Liver (tissue), 8 donors: ENCODE measurements at regions not wholly inside any gene's neighbourhood (a gene's known extent, or its start where the extent isn't known, plus 50 kb on each side); places are given as distances from the start of the nearest gene placed in this dataset.

ENCODE experiments used
- DNase-seq: peaks from one replicate; pipeline ENCODE4 v3.0.0-alpha.2; 2017; ENCODE audit warnings: low spot score
- H3K27ac ChIP-seq, 2 donors: one replicate each; pipeline ENCODE4 v1.7.0; 2013; ENCODE audit warnings: inconsistent platforms in 2 of 2, low read length in 2 of 2, control low read depth in 1 of 2, low read depth in 1 of 2, mild to moderate bottlenecking in 1 of 2
- H3K27me3 ChIP-seq, 4 donors: one replicate each; pipeline versions ENCODE4 v1.6.1 to v1.7.0; 2013; ENCODE audit warnings: low read length in 3 of 4, inconsistent platforms in 1 of 4, mild to moderate bottlenecking in 1 of 4, moderate library complexity in 1 of 4; ENCODE audit not compliant: control insufficient read depth in 4 of 4, insufficient read depth in 4 of 4
- H3K36me3 ChIP-seq, 4 donors: one replicate each; pipeline versions ENCODE4 v1.6.1 to v1.7.0; 2013; ENCODE audit warnings: low read length in 3 of 4, mild to moderate bottlenecking in 3 of 4, low read depth in 1 of 4, moderate library complexity in 1 of 4; ENCODE audit not compliant: control insufficient read depth in 4 of 4, insufficient read depth in 3 of 4
- H3K4me1 ChIP-seq, 4 donors: one replicate each; pipeline versions ENCODE4 v1.6.1 to v1.7.0; 2013; ENCODE audit warnings: low read length in 3 of 4, mild to moderate bottlenecking in 3 of 4, moderate library complexity in 1 of 4; ENCODE audit not compliant: control insufficient read depth in 4 of 4, insufficient read depth in 4 of 4
- H3K4me3 ChIP-seq, 3 donors: one replicate each; pipeline versions ENCODE4 v1.6.1 to v1.7.0; 2013; ENCODE audit warnings: low read length in 3 of 3, control low read depth in 1 of 3, low read depth in 1 of 3, mild to moderate bottlenecking in 1 of 3
- H3K9ac ChIP-seq, 2 donors: one replicate each; pipeline ENCODE4 v1.7.0; 2013; ENCODE audit warnings: low read length in 2 of 2, mild to moderate bottlenecking in 2 of 2, moderate library complexity in 2 of 2, control low read depth in 1 of 2, low read depth in 1 of 2
- H3K9me3 ChIP-seq, 4 donors: one replicate each; pipeline versions ENCODE4 v1.6.1 to v1.7.0; 2013; ENCODE audit warnings: low read length in 3 of 4; ENCODE audit not compliant: control insufficient read depth in 4 of 4
- EGR1 ChIP-seq, 2 donors: IDR thresholded peaks; 2 replicates each; pipeline ENCODE4 v1.6.1; 2016 to 2018; ENCODE audit warnings: antibody characterized with exemption in 2 of 2, low read depth in 2 of 2
- FOXA1 ChIP-seq: IDR thresholded peaks from 2 replicates; pipeline ENCODE4 v1.6.1; 2016; ENCODE audit warnings: antibody characterized with exemption
- FOXA2 ChIP-seq: IDR thresholded peaks from 2 replicates; pipeline ENCODE4 v1.6.1; 2016; ENCODE audit warnings: antibody characterized with exemption
- GABPA ChIP-seq, 2 donors: IDR thresholded peaks in 1 of 2; conservative IDR thresholded peaks in 1 of 2; 2 replicates each; pipeline ENCODE4 v1.6.1; 2016; ENCODE audit warnings: antibody characterized with exemption in 2 of 2, mild to moderate bottlenecking in 1 of 2, moderate library complexity in 1 of 2
- HNF4A ChIP-seq, 2 donors: conservative IDR thresholded peaks; 2 replicates each; pipeline ENCODE4 v1.6.1; 2016; ENCODE audit warnings: antibody characterized with exemption in 2 of 2, mild to moderate bottlenecking in 2 of 2
- HNF4G ChIP-seq: IDR thresholded peaks from 2 replicates; pipeline ENCODE4 v1.6.1; 2016; ENCODE audit warnings: antibody characterized with exemption
- JUND ChIP-seq, 2 donors: IDR thresholded peaks; 2 replicates each; pipeline ENCODE4 v1.6.1; 2016; ENCODE audit warnings: antibody characterized with exemption in 2 of 2
- NR2F2 ChIP-seq: IDR thresholded peaks from 2 replicates; pipeline ENCODE4 v1.6.1; 2016; ENCODE audit warnings: antibody characterized with exemption
- RAD21 ChIP-seq, 2 donors: IDR thresholded peaks; 2 replicates each; pipeline ENCODE4 v1.6.1; 2016; ENCODE audit warnings: antibody characterized with exemption in 2 of 2, mild to moderate bottlenecking in 2 of 2
- RXRA ChIP-seq, 2 donors: IDR thresholded peaks; 2 replicates each; pipeline ENCODE4 v1.6.1; 2017 to 2018; ENCODE audit warnings: antibody characterized with exemption in 2 of 2, mild to moderate bottlenecking in 1 of 2
- SP1 ChIP-seq: IDR thresholded peaks from 2 replicates; pipeline ENCODE4 v1.6.1; 2018; ENCODE audit warnings: antibody characterized with exemption, mild to moderate bottlenecking
- TAF1 ChIP-seq: conservative IDR thresholded peaks from 2 replicates; pipeline ENCODE4 v1.6.1; 2016; ENCODE audit warnings: antibody characterized with exemption, mild to moderate bottlenecking
- YY1 ChIP-seq: IDR thresholded peaks from 2 replicates; pipeline ENCODE4 v1.6.1; 2016; ENCODE audit warnings: antibody characterized with exemption, mild to moderate bottlenecking
- WGBS: extraction: QIAGEN DNeasy Blood & Tissue Kit; methylation state at CpG from one replicate; pipeline ENCODE4 v1.1.7; 2013; 5-methylcytosine and 5-hydroxymethylcytosine counted together
- TF ChIP-seq, protein P1 (sequence below): IDR thresholded peaks from 2 replicates; pipeline ENCODE4 v1.6.1; 2016; ENCODE audit warnings: antibody characterized with exemption
- TF ChIP-seq, protein P2 (sequence below): IDR thresholded peaks from 2 replicates; pipeline ENCODE4 v1.6.1; 2016; ENCODE audit warnings: antibody characterized with exemption
- TF ChIP-seq, protein P3 (sequence below): fragments of 150-350 bp; IDR thresholded peaks from 2 replicates; pipeline ENCODE4 v1.5.1; 2017; ENCODE audit warnings: improper control_type of control experiment, low read depth, low read length; ENCODE audit not compliant: missing input control
- TF ChIP-seq, protein P4 (sequence below): IDR thresholded peaks from 2 replicates; pipeline ENCODE4 v1.6.1; 2016; ENCODE audit warnings: antibody characterized with exemption
- TF ChIP-seq, protein P5 (sequence below): IDR thresholded peaks from 2 replicates; pipeline ENCODE4 v1.6.1; 2016; ENCODE audit warnings: antibody characterized with exemption, mild to moderate bottlenecking
- donor health status: healthy.
- donor health status: healthy.
- donor health status: healthy.
- donor health status: healthy.
- donor health status: healthy.

DNA sequence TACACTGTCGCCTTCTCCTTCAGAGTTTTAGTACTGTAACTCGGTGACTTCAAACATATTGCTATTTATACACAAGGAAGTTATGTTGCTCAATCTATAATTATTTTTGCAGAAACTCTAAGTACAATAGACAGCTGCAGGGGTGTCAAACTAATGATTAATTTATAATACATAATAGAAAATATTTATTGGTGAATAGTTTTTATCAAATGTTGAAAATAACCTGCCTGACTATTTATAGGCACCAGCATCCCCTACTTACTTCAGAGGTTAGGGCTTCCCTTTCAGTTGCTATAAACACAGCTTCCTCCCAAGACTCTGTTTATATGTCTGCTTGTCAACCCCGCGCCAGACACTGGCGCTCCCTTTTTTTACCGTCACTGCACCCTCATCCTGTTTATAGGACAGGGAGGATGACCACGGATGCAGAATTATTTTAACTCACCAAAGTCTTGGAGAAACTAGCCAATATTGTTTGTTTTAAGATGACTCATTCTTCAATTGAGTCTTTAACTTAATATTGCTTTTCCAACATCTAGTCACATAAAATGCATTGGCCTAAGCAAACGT lies 225.0 kb downstream of the ALDH8A1 start:
- Histone ChIP-seq H3K4me1 (no peaks in the 10 kb centered on the region), H3K36me3 (no peaks in the 10 kb centered on the region), H3K27ac (no peak overlapping the region), H3K9ac (no peak overlapping the region), H3K27me3 (no peaks in the 10 kb centered on the region), H3K4me3 (no peak overlapping the region), H3K9me3 (no peaks in the 10 kb centered on the region)
- DNase-seq = no peak
- 55% methylated on average over 8 of the region's 8 CpGs for WGBS
- TF ChIP-seq, protein P1, sequence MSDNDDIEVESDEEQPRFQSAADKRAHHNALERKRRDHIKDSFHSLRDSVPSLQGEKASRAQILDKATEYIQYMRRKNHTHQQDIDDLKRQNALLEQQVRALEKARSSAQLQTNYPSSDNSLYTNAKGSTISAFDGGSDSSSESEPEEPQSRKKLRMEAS = no peak
- TF ChIP-seq, protein P2, sequence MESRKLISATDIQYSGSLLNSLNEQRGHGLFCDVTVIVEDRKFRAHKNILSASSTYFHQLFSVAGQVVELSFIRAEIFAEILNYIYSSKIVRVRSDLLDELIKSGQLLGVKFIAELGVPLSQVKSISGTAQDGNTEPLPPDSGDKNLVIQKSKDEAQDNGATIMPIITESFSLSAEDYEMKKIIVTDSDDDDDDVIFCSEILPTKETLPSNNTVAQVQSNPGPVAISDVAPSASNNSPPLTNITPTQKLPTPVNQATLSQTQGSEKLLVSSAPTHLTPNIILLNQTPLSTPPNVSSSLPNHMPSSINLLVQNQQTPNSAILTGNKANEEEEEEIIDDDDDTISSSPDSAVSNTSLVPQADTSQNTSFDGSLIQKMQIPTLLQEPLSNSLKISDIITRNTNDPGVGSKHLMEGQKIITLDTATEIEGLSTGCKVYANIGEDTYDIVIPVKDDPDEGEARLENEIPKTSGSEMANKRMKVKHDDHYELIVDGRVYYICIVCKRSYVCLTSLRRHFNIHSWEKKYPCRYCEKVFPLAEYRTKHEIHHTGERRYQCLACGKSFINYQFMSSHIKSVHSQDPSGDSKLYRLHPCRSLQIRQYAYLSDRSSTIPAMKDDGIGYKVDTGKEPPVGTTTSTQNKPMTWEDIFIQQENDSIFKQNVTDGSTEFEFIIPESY = no peak
- TF ChIP-seq RXRA (IDR thresholded peaks at IDR 0.05) (no peak), RAD21 (IDR thresholded peaks at IDR 0.05) (peak in 1 of 2 donors; percentile 17), JUND (IDR thresholded peaks at IDR 0.05) (peak in 1 of 2 donors; percentile 6), FOXA2 (no peak)

DNA sequence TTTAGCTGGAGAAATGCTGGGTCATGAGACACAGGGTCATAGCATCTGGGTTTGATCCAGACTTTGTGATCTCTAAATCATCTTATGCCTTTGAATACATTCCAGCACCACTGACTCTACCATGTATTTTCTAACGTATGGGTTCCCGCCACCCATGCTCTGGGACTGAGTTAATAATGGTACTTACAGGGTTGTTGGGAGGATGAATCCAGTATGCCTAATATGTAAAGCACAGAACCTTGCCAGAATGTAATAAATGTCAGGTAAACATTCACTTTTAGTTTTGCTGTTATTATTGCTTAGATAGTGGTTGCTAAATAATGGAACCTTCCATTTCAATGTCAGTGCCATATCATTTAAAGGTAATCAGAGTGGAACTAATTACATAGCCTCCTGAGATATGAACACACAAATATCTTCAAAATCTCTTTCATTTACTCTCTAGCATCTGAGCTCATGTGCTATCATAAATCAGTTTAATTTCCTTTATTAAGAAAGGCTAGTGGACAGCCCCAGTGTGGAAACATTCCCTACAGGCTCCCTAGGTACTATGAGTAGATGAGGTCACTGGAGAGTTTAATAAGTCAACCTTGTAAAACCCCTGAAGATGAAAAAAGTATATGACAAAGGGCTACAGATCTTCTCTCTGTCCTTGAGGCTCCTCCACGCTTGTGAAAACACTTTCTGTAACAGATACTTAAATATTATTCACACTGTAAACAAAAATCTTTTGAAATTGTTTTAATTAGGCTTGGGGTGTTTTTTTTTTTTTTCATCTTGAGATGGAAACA lies 226.6 kb downstream of the ALDH8A1 start:
- TF ChIP-seq NR2F2 (no peak), TAF1 (no peak), RXRA (IDR thresholded peaks at IDR 0.05) (no peak), GABPA (IDR thresholded peaks at IDR 0.05 in 1 of 2, conservative IDR thresholded peaks at IDR 0.05 in 1 of 2) (no peak), HNF4G (no peak), EGR1 (IDR thresholded peaks at IDR 0.05; ENCODE audit: low read depth in 2 of 2) (no peak), YY1 (no peak), HNF4A (conservative IDR thresholded peaks at IDR 0.05) (no peak), FOXA1 (no peak), JUND (IDR thresholded peaks at IDR 0.05) (no peak), SP1 (no peak), RAD21 (IDR thresholded peaks at IDR 0.05) (no peak), FOXA2 (no peak)
- TF ChIP-seq, protein P2 = no peak
- TF ChIP-seq, protein P3, sequence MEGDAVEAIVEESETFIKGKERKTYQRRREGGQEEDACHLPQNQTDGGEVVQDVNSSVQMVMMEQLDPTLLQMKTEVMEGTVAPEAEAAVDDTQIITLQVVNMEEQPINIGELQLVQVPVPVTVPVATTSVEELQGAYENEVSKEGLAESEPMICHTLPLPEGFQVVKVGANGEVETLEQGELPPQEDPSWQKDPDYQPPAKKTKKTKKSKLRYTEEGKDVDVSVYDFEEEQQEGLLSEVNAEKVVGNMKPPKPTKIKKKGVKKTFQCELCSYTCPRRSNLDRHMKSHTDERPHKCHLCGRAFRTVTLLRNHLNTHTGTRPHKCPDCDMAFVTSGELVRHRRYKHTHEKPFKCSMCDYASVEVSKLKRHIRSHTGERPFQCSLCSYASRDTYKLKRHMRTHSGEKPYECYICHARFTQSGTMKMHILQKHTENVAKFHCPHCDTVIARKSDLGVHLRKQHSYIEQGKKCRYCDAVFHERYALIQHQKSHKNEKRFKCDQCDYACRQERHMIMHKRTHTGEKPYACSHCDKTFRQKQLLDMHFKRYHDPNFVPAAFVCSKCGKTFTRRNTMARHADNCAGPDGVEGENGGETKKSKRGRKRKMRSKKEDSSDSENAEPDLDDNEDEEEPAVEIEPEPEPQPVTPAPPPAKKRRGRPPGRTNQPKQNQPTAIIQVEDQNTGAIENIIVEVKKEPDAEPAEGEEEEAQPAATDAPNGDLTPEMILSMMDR = no peak
- TF ChIP-seq, protein P4, sequence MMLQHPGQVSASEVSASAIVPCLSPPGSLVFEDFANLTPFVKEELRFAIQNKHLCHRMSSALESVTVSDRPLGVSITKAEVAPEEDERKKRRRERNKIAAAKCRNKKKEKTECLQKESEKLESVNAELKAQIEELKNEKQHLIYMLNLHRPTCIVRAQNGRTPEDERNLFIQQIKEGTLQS = no peak
- TF ChIP-seq, protein P5, sequence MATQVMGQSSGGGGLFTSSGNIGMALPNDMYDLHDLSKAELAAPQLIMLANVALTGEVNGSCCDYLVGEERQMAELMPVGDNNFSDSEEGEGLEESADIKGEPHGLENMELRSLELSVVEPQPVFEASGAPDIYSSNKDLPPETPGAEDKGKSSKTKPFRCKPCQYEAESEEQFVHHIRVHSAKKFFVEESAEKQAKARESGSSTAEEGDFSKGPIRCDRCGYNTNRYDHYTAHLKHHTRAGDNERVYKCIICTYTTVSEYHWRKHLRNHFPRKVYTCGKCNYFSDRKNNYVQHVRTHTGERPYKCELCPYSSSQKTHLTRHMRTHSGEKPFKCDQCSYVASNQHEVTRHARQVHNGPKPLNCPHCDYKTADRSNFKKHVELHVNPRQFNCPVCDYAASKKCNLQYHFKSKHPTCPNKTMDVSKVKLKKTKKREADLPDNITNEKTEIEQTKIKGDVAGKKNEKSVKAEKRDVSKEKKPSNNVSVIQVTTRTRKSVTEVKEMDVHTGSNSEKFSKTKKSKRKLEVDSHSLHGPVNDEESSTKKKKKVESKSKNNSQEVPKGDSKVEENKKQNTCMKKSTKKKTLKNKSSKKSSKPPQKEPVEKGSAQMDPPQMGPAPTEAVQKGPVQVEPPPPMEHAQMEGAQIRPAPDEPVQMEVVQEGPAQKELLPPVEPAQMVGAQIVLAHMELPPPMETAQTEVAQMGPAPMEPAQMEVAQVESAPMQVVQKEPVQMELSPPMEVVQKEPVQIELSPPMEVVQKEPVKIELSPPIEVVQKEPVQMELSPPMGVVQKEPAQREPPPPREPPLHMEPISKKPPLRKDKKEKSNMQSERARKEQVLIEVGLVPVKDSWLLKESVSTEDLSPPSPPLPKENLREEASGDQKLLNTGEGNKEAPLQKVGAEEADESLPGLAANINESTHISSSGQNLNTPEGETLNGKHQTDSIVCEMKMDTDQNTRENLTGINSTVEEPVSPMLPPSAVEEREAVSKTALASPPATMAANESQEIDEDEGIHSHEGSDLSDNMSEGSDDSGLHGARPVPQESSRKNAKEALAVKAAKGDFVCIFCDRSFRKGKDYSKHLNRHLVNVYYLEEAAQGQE = no peak
- TF ChIP-seq, protein P1 = no peak
- H3K27me3 ChIP-seq = no peaks in the 10 kb centered on the region
- no peaks in the 10 kb centered on the region for H3K4me1 ChIP-seq
- H3K9me3 ChIP-seq = no peaks in the 10 kb centered on the region
- H3K36me3 ChIP-seq = no peaks in the 10 kb centered on the region
- no peak overlapping the region for H3K27ac ChIP-seq
- H3K9ac ChIP-seq = no peak overlapping the region
- no peak for DNase-seq
- WGBS = 84% methylated on average over 3 of the region's 3 CpGs
- H3K4me3 ChIP-seq = no peak overlapping the region
